CD14-positive monocyte (primary cell): ENCODE measurements at regions not wholly inside any gene's neighbourhood (a gene's known extent, or its start where the extent isn't known, plus 50 kb on each side); places are given as distances from the start of the nearest gene placed in this dataset.

Source experiments
- DNase-seq, 3 donors: peaks; one replicate each; pipeline ENCODE4 v3.0.0-alpha.2; 2011 to 2022
- H2AFZ ChIP-seq: 2 replicates; pipeline ENCODE4 v1.6.0; 2012; ENCODE audit warnings: mild to moderate bottlenecking, low read depth, low read length, inconsistent platforms; ENCODE audit not compliant: insufficient read depth, poor library complexity, severe bottlenecking
- H3K27ac ChIP-seq, 2 donors: 1 replicate in 1 of 2; 2 replicates in 1 of 2; pipeline ENCODE4 v1.5.1; 2012 to 2013; ENCODE audit warnings: low read length in 2 of 2, control low read depth in 1 of 2, inconsistent platforms in 1 of 2, low read depth in 1 of 2, mild to moderate bottlenecking in 1 of 2
- H3K27me3 ChIP-seq, 2 donors: one replicate each; pipeline versions ENCODE4 v1.6.0 to v1.6.1; 2011 to 2013; ENCODE audit warnings: low read length in 2 of 2; ENCODE audit not compliant: control insufficient read depth in 2 of 2, insufficient read depth in 2 of 2
- H3K36me3 ChIP-seq, 2 donors: replicated peaks in 1 of 2; 1 replicate in 1 of 2; 2 replicates in 1 of 2; pipeline versions ENCODE4 v1.5.1 to v1.6.1; 2012 to 2013; ENCODE audit warnings: low read length in 2 of 2, control low read depth in 1 of 2, inconsistent platforms in 1 of 2, mild to moderate bottlenecking in 1 of 2; ENCODE audit not compliant: insufficient read depth in 2 of 2, control insufficient read depth in 1 of 2
- H3K4me1 ChIP-seq, 2 donors: 1 replicate in 1 of 2; 2 replicates in 1 of 2; pipeline versions ENCODE4 v1.5.1 to v1.6.1; 2012 to 2013; ENCODE audit warnings: low read length in 2 of 2, control low read depth in 1 of 2, inconsistent platforms in 1 of 2, mild to moderate bottlenecking in 1 of 2, moderate library complexity in 1 of 2; ENCODE audit not compliant: insufficient read depth in 2 of 2, control insufficient read depth in 1 of 2
- H3K4me2 ChIP-seq: replicated peaks from 2 replicates; pipeline ENCODE3; 2012; ENCODE audit warnings: low read length, moderate library complexity, mild to moderate bottlenecking; ENCODE audit not compliant: poor library complexity, severe bottlenecking; ENCODE audit errors: extremely low read depth
- H3K4me3 ChIP-seq, 3 experiments: fragments of 200-600 bp in 1 of 3; sonication (generic) in 1 of 3; replicated peaks in 1 of 3; 1 replicate in 2 of 3; 2 replicates in 1 of 3; pipeline ENCODE4 v1.5.1; 2011 to 2013; ENCODE audit warnings: low read length in 3 of 3, mild to moderate bottlenecking in 3 of 3, control low read depth in 2 of 3, low read depth in 2 of 3, inconsistent platforms in 1 of 3, moderate library complexity in 1 of 3
- H3K79me2 ChIP-seq: 2 replicates; pipeline ENCODE4 v1.6.0; 2012; ENCODE audit warnings: mild to moderate bottlenecking, control low read depth, inconsistent platforms, low read length, moderate library complexity; ENCODE audit not compliant: insufficient read depth
- H3K9ac ChIP-seq: 2 replicates; pipeline ENCODE4 v1.6.0; 2017; ENCODE audit warnings: low read length, mild to moderate bottlenecking; ENCODE audit not compliant: insufficient read depth, poor library complexity, severe bottlenecking
- H3K9me3 ChIP-seq, 2 donors: replicated peaks in 1 of 2; 1 replicate in 1 of 2; 2 replicates in 1 of 2; pipeline versions ENCODE4 v1.5.1 to v1.6.1; 2012 to 2013; ENCODE audit warnings: low read length in 2 of 2, control low read depth in 1 of 2; ENCODE audit not compliant: control insufficient read depth in 1 of 2, insufficient read depth in 1 of 2
- H4K20me1 ChIP-seq: 2 replicates; pipeline ENCODE4 v1.6.0; 2012; ENCODE audit warnings: mild to moderate bottlenecking, low read length, control low read depth, moderate library complexity; ENCODE audit not compliant: insufficient read depth
- H3K27ac Mint-ChIP-seq, 7 donors: one replicate each; pipeline ENCODE4 v1.8.0; 2020; ENCODE audit warnings: mild to moderate bottlenecking in 7 of 7, mixed read lengths in 7 of 7, moderate library complexity in 6 of 7, inconsistent platforms in 2 of 7
- H3K27me3 Mint-ChIP-seq, 3 donors: one replicate each; pipeline ENCODE4 v1.8.0; 2021 to 2022; ENCODE audit warnings: low read depth in 3 of 3, mild to moderate bottlenecking in 3 of 3, mixed read lengths in 3 of 3, moderate library complexity in 3 of 3, inconsistent platforms in 1 of 3
- H3K36me3 Mint-ChIP-seq, 2 donors: one replicate each; pipeline ENCODE4 v1.8.0; 2020; ENCODE audit warnings: mixed read lengths in 2 of 2, inconsistent platforms in 1 of 2, mild to moderate bottlenecking in 1 of 2
- H3K4me1 Mint-ChIP-seq: one replicate; pipeline ENCODE4 v1.8.0; 2020; ENCODE audit warnings: mild to moderate bottlenecking, mixed read lengths
- H3K4me3 Mint-ChIP-seq, 2 donors: one replicate each; pipeline ENCODE4 v1.8.0; 2020; ENCODE audit warnings: mild to moderate bottlenecking in 2 of 2, mixed read lengths in 2 of 2, moderate library complexity in 1 of 2
- H3K9me3 Mint-ChIP-seq, 7 donors: one replicate each; pipeline ENCODE4 v1.8.0; 2020 to 2022; ENCODE audit warnings: mixed read lengths in 7 of 7, mild to moderate bottlenecking in 6 of 7, moderate library complexity in 6 of 7, inconsistent platforms in 2 of 7
- WGBS: methylation state at CpG from one replicate; pipeline ENCODE4 v1.1.5; 2013; ENCODE audit warnings: missing lambda C conversion rate; ENCODE audit not compliant: insufficient coverage; 5-methylcytosine and 5-hydroxymethylcytosine counted together
- intact Hi-C, 2 donors: fragments of 100-400 bp; cut with micrococcal nuclease; formaldehyde crosslinking; loops; one replicate each; pipeline versions ENCODE4 v1.15.0 to v1.15.1; 2023
- TF ChIP-seq, protein P1 (sequence below): fragments of 200-600 bp; IDR thresholded peaks from one replicate; pipeline ENCODE4 v1.8.0; 2022; ENCODE audit warnings: antibody characterized with exemption, mild to moderate bottlenecking

DNA sequence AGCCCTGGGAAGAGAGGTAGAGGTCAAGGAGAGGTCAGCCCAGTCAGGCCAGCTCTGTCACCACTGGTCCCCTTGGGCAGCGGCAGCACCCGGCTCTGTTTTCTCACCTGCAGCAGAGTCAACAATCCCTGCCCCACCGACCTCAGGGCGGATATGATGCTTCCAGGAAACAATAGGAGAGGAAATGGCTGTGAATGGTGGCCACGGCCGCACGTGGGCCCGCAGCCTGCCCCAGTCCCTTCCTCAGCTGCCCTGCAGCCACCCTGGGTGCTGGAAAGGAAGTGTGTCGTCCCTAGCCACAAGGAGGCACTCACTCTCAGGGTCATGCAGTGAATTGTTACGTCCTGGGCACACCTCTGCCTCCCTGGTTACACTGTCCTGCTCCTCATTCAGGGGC, 92.5 kb upstream of the ENPP6 start:
- H3K27me3 ChIP-seq, result no peaks in the 10 kb centered on the region
- H3K79me2 ChIP-seq, result no peaks in the 10 kb centered on the region
- peak overlapping the region in 1 of 2 donors; percentile 2 for H3K27ac ChIP-seq
- peak overlapping the region; percentile 54 for H2AFZ ChIP-seq
- H4K20me1 ChIP-seq, result no peaks in the 10 kb centered on the region
- peaks cover 0 to 3% of the 10 kb centered on the region in 2 donors for H3K9me3 ChIP-seq
- no peaks in the 10 kb centered on the region for H3K36me3 ChIP-seq
- Mint-ChIP-seq H3K4me1 (peaks cover 42% of the 10 kb centered on the region), H3K27me3 (peaks cover 0 to 4% (median 0%) of the 10 kb centered on the region in 3 donors), H3K27ac (peak overlapping the region in 1 of 7 donors; percentile 67), H3K4me3 (no peak overlapping the region), H3K36me3 (no peaks in the 10 kb centered on the region), H3K9me3 (peaks cover 0 to 9% (median 0%) of the 10 kb centered on the region in 7 donors)
- intact Hi-C loops, result loop anchor here in 1 of 2 donors (5.0 kb wide), 2 partner anchors 47 to 48 kb away; no protein-coding TSS in a partner anchor
- H3K4me3 ChIP-seq, result no peak overlapping the region
- 58% methylated on average over 7 of the region's 10 CpGs for WGBS
- DNase-seq, result peak; percentile 53 to 73 (median 59)
- no peak overlapping the region for H3K9ac ChIP-seq
- peaks cover 34 to 36% of the 10 kb centered on the region in 2 donors for H3K4me1 ChIP-seq
- H3K4me2 ChIP-seq, result no peak overlapping the region
- TF ChIP-seq, protein P1, sequence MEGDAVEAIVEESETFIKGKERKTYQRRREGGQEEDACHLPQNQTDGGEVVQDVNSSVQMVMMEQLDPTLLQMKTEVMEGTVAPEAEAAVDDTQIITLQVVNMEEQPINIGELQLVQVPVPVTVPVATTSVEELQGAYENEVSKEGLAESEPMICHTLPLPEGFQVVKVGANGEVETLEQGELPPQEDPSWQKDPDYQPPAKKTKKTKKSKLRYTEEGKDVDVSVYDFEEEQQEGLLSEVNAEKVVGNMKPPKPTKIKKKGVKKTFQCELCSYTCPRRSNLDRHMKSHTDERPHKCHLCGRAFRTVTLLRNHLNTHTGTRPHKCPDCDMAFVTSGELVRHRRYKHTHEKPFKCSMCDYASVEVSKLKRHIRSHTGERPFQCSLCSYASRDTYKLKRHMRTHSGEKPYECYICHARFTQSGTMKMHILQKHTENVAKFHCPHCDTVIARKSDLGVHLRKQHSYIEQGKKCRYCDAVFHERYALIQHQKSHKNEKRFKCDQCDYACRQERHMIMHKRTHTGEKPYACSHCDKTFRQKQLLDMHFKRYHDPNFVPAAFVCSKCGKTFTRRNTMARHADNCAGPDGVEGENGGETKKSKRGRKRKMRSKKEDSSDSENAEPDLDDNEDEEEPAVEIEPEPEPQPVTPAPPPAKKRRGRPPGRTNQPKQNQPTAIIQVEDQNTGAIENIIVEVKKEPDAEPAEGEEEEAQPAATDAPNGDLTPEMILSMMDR, result peak; percentile 61

DNA sequence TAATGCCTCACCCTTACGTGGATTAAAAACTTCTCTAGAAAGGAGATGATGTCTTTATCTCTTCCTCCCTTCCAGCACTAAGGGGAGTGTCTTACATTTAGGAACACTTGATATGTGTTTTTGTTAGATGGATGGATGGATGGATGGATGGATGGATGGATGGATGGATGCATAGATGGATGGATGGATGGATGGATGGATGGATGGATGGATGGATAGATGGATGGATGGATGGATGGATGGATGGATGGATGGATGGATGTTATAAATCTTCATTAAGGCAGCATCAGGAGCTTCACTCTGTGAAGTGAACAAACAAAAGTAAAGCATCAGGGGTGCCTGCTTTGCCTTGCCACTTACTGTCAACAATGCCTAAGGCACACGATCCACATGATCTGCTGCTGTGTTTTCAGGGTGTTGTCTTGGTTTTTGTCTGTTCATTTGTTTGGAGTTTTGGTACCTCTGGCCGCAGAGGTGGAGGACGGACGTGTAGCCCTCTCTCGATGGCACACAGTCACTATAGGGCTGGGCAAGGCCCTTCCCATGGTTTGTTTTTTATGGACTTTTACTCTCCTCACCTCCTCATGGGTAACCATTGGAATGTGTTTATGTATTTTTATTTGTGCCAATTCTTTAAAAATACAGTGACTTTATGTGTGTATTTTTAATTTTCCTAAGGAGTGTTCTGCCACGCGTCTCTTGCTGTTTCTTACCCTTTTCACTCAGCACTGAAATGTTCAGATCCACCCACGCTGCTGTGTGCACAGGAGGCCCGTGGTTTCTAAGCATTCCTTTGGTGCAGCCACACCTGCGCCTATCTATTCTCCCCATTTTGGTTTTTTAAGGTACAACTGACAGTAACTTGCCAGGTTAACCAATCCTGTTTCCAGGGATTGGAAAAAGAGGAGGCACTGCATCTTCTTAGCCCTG, 91.8 kb upstream of the ENPP6 start:
- Mint-ChIP-seq H3K36me3 (no peaks in the 10 kb centered on the region), H3K4me3 (no peak overlapping the region), H3K27ac (peak overlapping the region in 2 of 7 donors; percentile 36 to 47), H3K27me3 (peaks cover 0 to 4% (median 0%) of the 10 kb centered on the region in 3 donors), H3K9me3 (peaks cover 0 to 15% (median 6%) of the 10 kb centered on the region in 7 donors), H3K4me1 (peaks cover 35% of the 10 kb centered on the region)
- Histone ChIP-seq H2AFZ (peak overlapping the region; percentile 54), H3K9ac (no peak overlapping the region), H3K4me2 (no peak overlapping the region), H3K9me3 (peaks cover 0 to 9% of the 10 kb centered on the region in 2 donors), H3K79me2 (no peaks in the 10 kb centered on the region), H3K36me3 (no peaks in the 10 kb centered on the region), H3K27ac (no peak overlapping the region), H3K4me3 (no peak overlapping the region), H3K27me3 (no peaks in the 10 kb centered on the region), H3K4me1 (peaks cover 28 to 29% of the 10 kb centered on the region in 2 donors), H4K20me1 (no peaks in the 10 kb centered on the region)
- no peak for DNase-seq
- intact Hi-C loops, result loop anchor here in 1 of 2 donors (5.0 kb wide), 2 partner anchors 47 to 48 kb away; no protein-coding TSS in a partner anchor
- 100% methylated on average over 1 of the region's 11 CpGs for WGBS
- TF ChIP-seq, protein P1, result no peak
